Astrocyte (in vitro differentiated cells and primary cell): ENCODE measurements at regions not wholly inside any gene's neighbourhood (a gene's known extent, or its start where the extent isn't known, plus 50 kb on each side); places are given as distances from the start of the nearest gene placed in this dataset.

Experiments
- EZH2 ChIP-seq: IDR thresholded peaks from 2 replicates; pipeline ENCODE4 v1.6.1; 2012; ENCODE audit warnings: mild to moderate bottlenecking, low read length, inconsistent platforms; ENCODE audit not compliant: insufficient read depth
- TF ChIP-seq, protein P1 (sequence below): IDR thresholded peaks from 2 replicates; pipeline ENCODE4 v1.5.1; 2011; ENCODE audit warnings: low read depth, mild to moderate bottlenecking, inconsistent platforms, low read length, moderate library complexity; ENCODE audit not compliant: insufficient read depth

DNA sequence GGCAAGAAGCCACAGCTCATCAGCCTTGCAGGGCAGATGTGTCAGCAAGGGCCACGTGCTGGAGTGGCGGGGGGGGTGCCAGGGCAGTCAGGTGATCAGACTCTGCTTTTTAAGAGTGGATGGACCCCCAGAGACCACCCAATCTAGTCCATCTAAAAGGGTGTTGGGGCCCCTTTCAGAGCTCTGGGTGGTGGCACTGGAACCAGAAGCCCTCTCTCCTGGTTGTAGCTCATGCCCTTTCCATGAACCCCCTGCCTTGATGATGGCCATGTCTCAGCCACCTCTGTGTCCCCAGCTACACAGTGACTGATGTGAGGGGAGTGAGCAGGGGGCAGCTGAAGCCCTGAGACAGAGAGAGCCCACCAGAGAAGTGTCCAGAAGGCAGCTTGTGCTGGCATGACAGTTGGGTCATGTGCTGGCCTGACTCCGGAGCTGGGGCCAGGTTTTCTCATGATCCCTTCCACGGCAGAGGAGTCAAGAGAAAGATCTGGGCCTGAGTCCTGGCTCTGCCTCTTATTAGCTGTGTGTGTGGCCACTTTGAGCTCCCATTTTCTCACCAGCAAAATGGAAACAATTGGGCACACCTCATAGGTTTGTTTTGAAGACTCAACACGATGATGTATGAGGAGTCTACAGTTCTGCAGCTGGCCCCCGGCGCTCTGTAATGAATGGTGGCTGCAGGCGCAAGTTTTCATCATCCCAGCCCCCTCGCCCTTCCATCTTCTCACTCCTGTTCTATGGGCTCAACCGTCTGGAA is 195.7 kb downstream of the ZFP36L2 start:
- TF ChIP-seq, protein P1, sequence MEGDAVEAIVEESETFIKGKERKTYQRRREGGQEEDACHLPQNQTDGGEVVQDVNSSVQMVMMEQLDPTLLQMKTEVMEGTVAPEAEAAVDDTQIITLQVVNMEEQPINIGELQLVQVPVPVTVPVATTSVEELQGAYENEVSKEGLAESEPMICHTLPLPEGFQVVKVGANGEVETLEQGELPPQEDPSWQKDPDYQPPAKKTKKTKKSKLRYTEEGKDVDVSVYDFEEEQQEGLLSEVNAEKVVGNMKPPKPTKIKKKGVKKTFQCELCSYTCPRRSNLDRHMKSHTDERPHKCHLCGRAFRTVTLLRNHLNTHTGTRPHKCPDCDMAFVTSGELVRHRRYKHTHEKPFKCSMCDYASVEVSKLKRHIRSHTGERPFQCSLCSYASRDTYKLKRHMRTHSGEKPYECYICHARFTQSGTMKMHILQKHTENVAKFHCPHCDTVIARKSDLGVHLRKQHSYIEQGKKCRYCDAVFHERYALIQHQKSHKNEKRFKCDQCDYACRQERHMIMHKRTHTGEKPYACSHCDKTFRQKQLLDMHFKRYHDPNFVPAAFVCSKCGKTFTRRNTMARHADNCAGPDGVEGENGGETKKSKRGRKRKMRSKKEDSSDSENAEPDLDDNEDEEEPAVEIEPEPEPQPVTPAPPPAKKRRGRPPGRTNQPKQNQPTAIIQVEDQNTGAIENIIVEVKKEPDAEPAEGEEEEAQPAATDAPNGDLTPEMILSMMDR, result no peak
- no peak for TF ChIP-seq EZH2
